ENCODE measurements at regions not wholly inside any gene's neighbourhood (a gene's known extent, or its start where the extent isn't known, plus 50 kb on each side); places are given as distances from the start of the nearest gene placed in this dataset.

GRCh38 chr15:62886431-62887071 is 156.0 kb upstream of the TPM1 start:
- Histone ChIP-seq H3K9me3 (replicated peaks) (no peaks in the 10 kb centered on the region), H3K27ac (replicated peaks) (no peak overlapping the region), H3K4me3 (no peak overlapping the region), H3K27me3 (ENCODE audit: low read depth) (no peaks in the 10 kb centered on the region), H3K36me3 (no peaks in the 10 kb centered on the region), H3K4me1 (peaks cover 21% of the 10 kb centered on the region)
- intact Hi-C loops (cut with micrococcal nuclease) = no loop called here
- no peak for DNase-seq
- TF ChIP-seq CTCF (IDR thresholded peaks at IDR 0.05; ENCODE audit: borderline replicate concordance) = no peak

- H3K27me3 ChIP-seq (ENCODE audit: low read depth) = no peaks in the 10 kb centered on the region
- H3K4me1 ChIP-seq = peaks cover 21% of the 10 kb centered on the region
- no peak overlapping the region for H3K4me3 ChIP-seq
- no peak for DNase-seq
- intact Hi-C loops (cut with micrococcal nuclease) = no loop called here
- no peak for TF ChIP-seq CTCF (IDR thresholded peaks at IDR 0.05; ENCODE audit: borderline replicate concordance)
- no peak overlapping the region for H3K27ac ChIP-seq (replicated peaks)
- H3K36me3 ChIP-seq = no peaks in the 10 kb centered on the region
- H3K9me3 ChIP-seq (replicated peaks) = no peaks in the 10 kb centered on the region
Measured at GRCh38 chr15:62887113-62887570, 155.4 kb upstream of the TPM1 start.

GRCh38 chr15:62888623-62889022 is 153.9 kb upstream of the TPM1 start:
- Histone ChIP-seq H3K27ac (replicated peaks) (no peak overlapping the region), H3K4me1 (peaks cover 21% of the 10 kb centered on the region), H3K9me3 (replicated peaks) (no peaks in the 10 kb centered on the region), H3K4me3 (no peak overlapping the region), H3K36me3 (no peaks in the 10 kb centered on the region), H3K27me3 (ENCODE audit: low read depth) (no peaks in the 10 kb centered on the region)
- intact Hi-C loops (cut with micrococcal nuclease) = no loop called here
- no peak for TF ChIP-seq CTCF (IDR thresholded peaks at IDR 0.05; ENCODE audit: borderline replicate concordance)
- DNase-seq = no peak

- intact Hi-C loops (cut with micrococcal nuclease) = no loop called here
- DNase-seq = no peak
- Histone ChIP-seq H3K36me3 (no peaks in the 10 kb centered on the region), H3K4me3 (no peak overlapping the region), H3K27ac (replicated peaks) (no peak overlapping the region), H3K4me1 (peaks cover 21% of the 10 kb centered on the region), H3K9me3 (replicated peaks) (no peaks in the 10 kb centered on the region), H3K27me3 (ENCODE audit: low read depth) (no peaks in the 10 kb centered on the region)
- no peak for TF ChIP-seq CTCF (IDR thresholded peaks at IDR 0.05; ENCODE audit: borderline replicate concordance)
Measured at GRCh38 chr15:62889141-62889661, 153.3 kb upstream of the TPM1 start.

- Histone ChIP-seq H3K27me3 (ENCODE audit: low read depth) (no peaks in the 10 kb centered on the region), H3K36me3 (no peaks in the 10 kb centered on the region), H3K27ac (replicated peaks) (no peak overlapping the region), H3K4me1 (peaks cover 21% of the 10 kb centered on the region), H3K4me3 (no peak overlapping the region), H3K9me3 (replicated peaks) (no peaks in the 10 kb centered on the region)
- DNase-seq = no peak
- TF ChIP-seq CTCF (IDR thresholded peaks at IDR 0.05; ENCODE audit: borderline replicate concordance) = no peak
- intact Hi-C loops (cut with micrococcal nuclease) = no loop called here
Measured at GRCh38 chr15:62889734-62890505, 152.6 kb upstream of the TPM1 start.
